GM12878 (cell line): ENCODE measurements at regions not wholly inside any gene's neighbourhood (a gene's known extent, or its start where the extent isn't known, plus 50 kb on each side); places are given as distances from the start of the nearest gene placed in this dataset.

Experiments
- ATAC-seq: fragments of 200-7000 bp; cut with Tn5 transposase; 3 replicates; pipeline ENCODE4 v1.9.1; 2020; ENCODE audit warnings: mild to moderate bottlenecking, moderate library complexity
- BruUV-seq: library from RNA; stranded (reverse); fragments of 400-500 nt; replicated peaks from 2 replicates; lab custom pipeline; 2021; lab: Mats Ljungman, UMichigan
- CTCF ChIA-PET: fragments of 300-600 bp; sonication (Branson Sonifier 250); formaldehyde crosslinking; extraction: SDS; loops from one replicate; lab custom pipeline; 2021; ENCODE audit warnings: inconsistent platforms; lab: Yijun Ruan, JAX
- POLR2A ChIA-PET: fragments of 350-600 bp; formaldehyde crosslinking; extraction: SDS; loops from one replicate; lab custom pipeline; 2021; ENCODE audit warnings: inconsistent platforms; lab: Charles Lee
- RAD21 ChIA-PET: fragments of 300-600 bp; sonication (Branson Sonifier 250); formaldehyde crosslinking; loops from one replicate; lab custom pipeline; 2023; ENCODE audit warnings: antibody characterized with exemption; ENCODE audit not compliant: unreplicated experiment; lab: Charles Lee
- SMC1A ChIA-PET: fragments of 300-600 bp; sonication (Branson Sonifier 250); formaldehyde crosslinking; loops from one replicate; lab custom pipeline; 2023; ENCODE audit not compliant: unreplicated experiment, uncharacterized antibody; lab: Charles Lee
- DNase-seq: peaks from one replicate; pipeline ENCODE4 v3.0.0-alpha.2; 2011; ENCODE audit warnings: low read depth, low spot score
- FAIRE-seq: peaks from 3 replicates; lab custom pipeline; 2011; peaks lifted over from hg19 to GRCh38; lab: Jason Lieb, UNC
- H2AFZ ChIP-seq: 2 replicates; pipeline ENCODE4 v1.6.0; 2011; ENCODE audit warnings: low read depth, low read length, control low read depth; ENCODE audit not compliant: control insufficient read depth
- H3K27ac ChIP-seq: 2 replicates; pipeline ENCODE4 v1.5.1; 2011; ENCODE audit warnings: control low read depth; ENCODE audit not compliant: control insufficient read depth, insufficient read depth
- H3K27me3 ChIP-seq, 2 experiments: replicated peaks in 1 of 2; 2 replicates each; pipeline versions ENCODE4 v1.6.0 to v1.6.1; 2011; ENCODE audit warnings: low read length in 1 of 2; ENCODE audit not compliant: control insufficient read depth in 2 of 2, insufficient read depth in 2 of 2
- H3K36me3 ChIP-seq, 2 experiments: 2 replicates each; pipeline ENCODE4 v1.5.1; 2011; ENCODE audit warnings: low read length in 1 of 2; ENCODE audit not compliant: control insufficient read depth in 2 of 2, insufficient read depth in 2 of 2
- H3K4me1 ChIP-seq: 2 replicates; pipeline ENCODE4 v1.6.1; 2011; ENCODE audit warnings: mild to moderate bottlenecking, low read length, moderate library complexity, mixed read lengths; ENCODE audit not compliant: control insufficient read depth, insufficient read depth
- H3K4me2 ChIP-seq: 2 replicates; pipeline ENCODE4 v1.6.0; 2011; ENCODE audit warnings: control low read depth; ENCODE audit not compliant: control insufficient read depth, insufficient read depth
- H3K4me3 ChIP-seq: fragments of 200-600 bp; sonication (generic); 2 replicates; pipeline ENCODE4 v1.5.1; 2016
- H3K79me2 ChIP-seq: 2 replicates; pipeline ENCODE4 v1.6.0; 2011; ENCODE audit warnings: low read length; ENCODE audit not compliant: control insufficient read depth, insufficient read depth
- H3K9ac ChIP-seq: 2 replicates; pipeline ENCODE4 v1.8.0; 2011; ENCODE audit warnings: low read length, control low read depth, mixed read lengths; ENCODE audit not compliant: control insufficient read depth, insufficient read depth
- H3K9me3 ChIP-seq: replicated peaks from 3 replicates; pipeline ENCODE4 v1.5.1; 2011; ENCODE audit warnings: mild to moderate bottlenecking, low read length; ENCODE audit not compliant: control insufficient read depth, insufficient read depth
- H4K20me1 ChIP-seq: 2 replicates; pipeline ENCODE4 v1.6.0; 2011; ENCODE audit not compliant: control insufficient read depth, insufficient read depth
- CREB1 ChIP-seq: IDR thresholded peaks from 2 replicates; pipeline ENCODE4 v1.6.1; 2012; ENCODE audit warnings: low read depth, mild to moderate bottlenecking, inconsistent platforms
- NFIC ChIP-seq: IDR thresholded peaks from 2 replicates; pipeline ENCODE4 v1.6.1; 2012; ENCODE audit warnings: low read depth, mild to moderate bottlenecking, inconsistent platforms, low read length, moderate library complexity
- NR2C1 ChIP-seq: fragments of 450-650 bp; IDR thresholded peaks from 2 replicates; pipeline ENCODE4 v1.6.1; 2017; ENCODE audit warnings: antibody characterized with exemption, mild to moderate bottlenecking, moderate library complexity
- SMARCA5 ChIP-seq: fragments of 450-650 bp; IDR thresholded peaks from 2 replicates; pipeline ENCODE4 v1.6.1; 2017; ENCODE audit warnings: mild to moderate bottlenecking
- YBX1 ChIP-seq: fragments of 450-650 bp; IDR thresholded peaks from 2 replicates; pipeline ENCODE4 v1.6.1; 2016; ENCODE audit warnings: antibody characterized with exemption
- ZNF217 ChIP-seq: fragments of 450-650 bp; IDR thresholded peaks from 2 replicates; pipeline ENCODE4 v1.6.1; 2017; ENCODE audit warnings: antibody characterized with exemption, mild to moderate bottlenecking
- ZNF384 ChIP-seq: IDR thresholded peaks from 2 replicates; pipeline ENCODE4 v1.6.1; 2012; ENCODE audit warnings: low read depth, mild to moderate bottlenecking, low read length, improper control_type of control experiment, borderline replicate concordance
- WGBS: methylation state at CpG from one replicate; pipeline ENCODE4 v1.1.6; 2016; ENCODE audit warnings: low lambda C conversion rate; ENCODE audit not compliant: insufficient replicate concordance, insufficient coverage; ENCODE audit errors: missing lambda C conversion rate; 5-methylcytosine and 5-hydroxymethylcytosine counted together
- in situ Hi-C: fragments of 300-500 bp; cut with MboI; formaldehyde crosslinking; loops from 9 replicates; pipeline ENCODE4 v1.14.3; 2018; ENCODE audit warnings: mixed read lengths
- intact Hi-C: fragments of 100-400 bp; cut with micrococcal nuclease; formaldehyde crosslinking; loops from one replicate; pipeline ENCODE4 v1.14.2; 2022; ENCODE audit not compliant: unreplicated experiment
- TF ChIP-seq, protein P1 (sequence below): IDR thresholded peaks from 2 replicates; pipeline ENCODE4 v1.6.1; 2011; ENCODE audit warnings: mild to moderate bottlenecking, low read depth, low read length, moderate library complexity; ENCODE audit not compliant: insufficient replicate concordance
- TF ChIP-seq, protein P2 (sequence below): IDR thresholded peaks from 2 replicates; pipeline ENCODE4 v1.6.1; 2012; ENCODE audit warnings: low read length, inconsistent platforms

DNA sequence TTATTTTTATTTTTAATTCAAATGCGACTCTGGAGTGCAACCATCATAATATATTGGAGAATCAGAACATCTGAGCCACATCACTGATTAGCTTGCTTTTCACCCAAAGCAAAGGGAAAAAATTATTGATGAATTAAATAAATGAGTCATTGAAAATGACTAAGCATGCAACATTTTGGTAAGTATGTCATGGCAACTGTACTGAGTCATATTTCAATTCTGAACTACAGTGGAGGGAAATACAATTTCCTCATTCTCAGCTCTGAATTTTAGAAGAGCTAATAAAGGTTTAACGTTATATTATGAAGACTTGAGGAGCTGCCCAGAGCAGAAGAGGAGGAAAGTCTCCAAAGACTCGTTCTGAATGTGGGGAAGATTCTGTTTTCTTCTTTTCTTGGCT, 89.6 kb upstream of the CCDC68 start:
- H2AFZ ChIP-seq, result no peak overlapping the region
- no peak for DNase-seq
- TF ChIP-seq NR2C1, result no peak
- no peak for TF ChIP-seq ZNF217
- TF ChIP-seq YBX1, result no peak
- TF ChIP-seq, protein P1, sequence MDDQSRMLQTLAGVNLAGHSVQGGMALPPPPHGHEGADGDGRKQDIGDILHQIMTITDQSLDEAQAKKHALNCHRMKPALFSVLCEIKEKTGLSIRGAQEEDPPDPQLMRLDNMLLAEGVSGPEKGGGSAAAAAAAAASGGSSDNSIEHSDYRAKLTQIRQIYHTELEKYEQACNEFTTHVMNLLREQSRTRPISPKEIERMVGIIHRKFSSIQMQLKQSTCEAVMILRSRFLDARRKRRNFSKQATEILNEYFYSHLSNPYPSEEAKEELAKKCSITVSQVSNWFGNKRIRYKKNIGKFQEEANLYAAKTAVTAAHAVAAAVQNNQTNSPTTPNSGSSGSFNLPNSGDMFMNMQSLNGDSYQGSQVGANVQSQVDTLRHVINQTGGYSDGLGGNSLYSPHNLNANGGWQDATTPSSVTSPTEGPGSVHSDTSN, result no peak
- TF ChIP-seq, protein P2, sequence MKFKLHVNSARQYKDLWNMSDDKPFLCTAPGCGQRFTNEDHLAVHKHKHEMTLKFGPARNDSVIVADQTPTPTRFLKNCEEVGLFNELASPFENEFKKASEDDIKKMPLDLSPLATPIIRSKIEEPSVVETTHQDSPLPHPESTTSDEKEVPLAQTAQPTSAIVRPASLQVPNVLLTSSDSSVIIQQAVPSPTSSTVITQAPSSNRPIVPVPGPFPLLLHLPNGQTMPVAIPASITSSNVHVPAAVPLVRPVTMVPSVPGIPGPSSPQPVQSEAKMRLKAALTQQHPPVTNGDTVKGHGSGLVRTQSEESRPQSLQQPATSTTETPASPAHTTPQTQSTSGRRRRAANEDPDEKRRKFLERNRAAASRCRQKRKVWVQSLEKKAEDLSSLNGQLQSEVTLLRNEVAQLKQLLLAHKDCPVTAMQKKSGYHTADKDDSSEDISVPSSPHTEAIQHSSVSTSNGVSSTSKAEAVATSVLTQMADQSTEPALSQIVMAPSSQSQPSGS, result no peak
- no peak for TF ChIP-seq NFIC
- TF ChIP-seq ZNF384, result no peak
- no peak for TF ChIP-seq CREB1
- TF ChIP-seq SMARCA5, result no peak
- TF ChIP-seq, all 136 proteins: peak for 0
- POLR2A ChIA-PET, result no interaction called here
- Histone ChIP-seq H3K27ac (no peak overlapping the region), H3K4me3 (no peak overlapping the region), H3K4me1 (no peaks in the 10 kb centered on the region), H3K4me2 (no peak overlapping the region), H3K27me3 (no peaks in the 10 kb centered on the region), H3K79me2 (no peaks in the 10 kb centered on the region), H3K9me3 (no peaks in the 10 kb centered on the region), H3K36me3 (no peaks in the 10 kb centered on the region), H3K9ac (no peak overlapping the region), H4K20me1 (no peaks in the 10 kb centered on the region)
- FAIRE-seq (no peak), ATAC-seq (no peak)
- in situ Hi-C loops (no loop called here), intact Hi-C loops (no loop called here)
- SMC1A ChIA-PET, result interaction anchor here (1.7 kb wide), 1 partner anchor 10 kb away, joined by 3 read pairs; no protein-coding TSS in a partner anchor
- CTCF ChIA-PET, result no interaction called here
- RAD21 ChIA-PET, result no interaction called here
- WGBS, result 31% methylated on average over 3 of the region's 3 CpGs
- BruUV-seq, result no TSS peak
